SK-N-MC (cell line): ENCODE measurements at regions not wholly inside any gene's neighbourhood (a gene's known extent, or its start where the extent isn't known, plus 50 kb on each side); places are given as distances from the start of the nearest gene placed in this dataset.

ENCODE experiments used
- EZH2 ChIP-seq: fragments of 200-600 bp; sonication (generic); IDR thresholded peaks from one replicate; pipeline ENCODE4 v1.6.1; 2017; ENCODE audit warnings: antibody characterized with exemption
- FOXP2 ChIP-seq: optimal IDR thresholded peaks from 2 replicates; pipeline ENCODE3; 2011; ENCODE audit warnings: mild to moderate bottlenecking, moderate library complexity; ENCODE audit not compliant: insufficient read depth; ENCODE audit errors: extremely low read length, control extremely low read depth
- POLR2AphosphoS5 ChIP-seq: IDR thresholded peaks from 2 replicates; pipeline ENCODE4 v1.6.1; 2012; ENCODE audit warnings: mild to moderate bottlenecking, low read depth, low read length, borderline replicate concordance

GRCh38 chr6:167454003-167454402 lies 129.1 kb downstream of the TTLL2 start:
- TF ChIP-seq POLR2AphosphoS5 (no peak), EZH2 (no peak), FOXP2 (no peak)
